NCI-H2227 (cell line): ENCODE measurements at regions not wholly inside any gene's neighbourhood (a gene's known extent, or its start where the extent isn't known, plus 50 kb on each side); places are given as distances from the start of the nearest gene placed in this dataset.
"Not testable (repeated sequence)": the region's sequence is repeated elsewhere in the genome, so short reads cannot be mapped to it uniquely, and the experiment has no call there.

Experiments used
- DNase-seq: peaks from one replicate; lab custom pipeline; 2025; ENCODE audit not compliant: unreplicated experiment; lab: John Stamatoyannopoulos, UW

DNA sequence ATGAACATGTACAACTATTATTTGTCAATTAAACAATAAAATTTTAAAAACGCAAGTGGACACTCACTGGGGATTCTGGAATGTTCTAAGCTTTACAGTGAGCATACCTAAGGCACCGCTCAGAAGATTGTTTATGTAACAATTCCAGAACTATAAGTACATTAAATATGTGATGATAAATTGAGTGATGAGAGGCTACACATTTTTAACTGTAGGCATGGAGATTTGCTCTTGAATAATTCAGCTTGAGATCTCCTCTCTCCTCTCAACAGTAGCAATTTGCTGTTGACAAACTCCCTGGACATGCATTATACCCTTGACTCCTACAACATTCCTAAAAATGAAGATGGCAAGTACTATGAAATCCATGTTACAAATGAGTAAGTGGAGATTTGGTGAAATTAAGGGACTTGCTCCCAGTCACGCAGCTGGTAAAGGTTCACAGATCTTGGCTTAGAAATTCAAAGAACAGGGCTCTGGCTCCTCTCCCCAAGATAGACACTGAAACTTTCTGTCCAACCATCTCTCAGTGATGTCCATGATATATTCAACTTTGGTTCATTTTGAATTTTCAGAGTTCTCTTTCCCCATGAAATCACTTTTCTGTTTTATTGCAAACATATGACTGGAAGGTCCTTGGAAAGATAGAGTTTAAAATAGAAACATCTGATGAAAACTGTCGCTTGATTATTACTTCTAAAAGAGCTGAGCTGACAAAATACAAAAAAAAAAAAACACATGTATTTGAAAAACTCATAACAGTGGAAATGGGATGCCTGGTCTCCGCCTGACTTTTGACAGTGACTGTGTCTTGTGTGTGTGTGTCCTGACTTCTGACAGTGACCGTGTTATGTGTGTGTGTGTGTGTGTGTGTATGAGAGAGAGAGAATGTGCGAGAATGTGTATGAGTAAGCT is 488.3 kb downstream of the TNS3 start:
- no peak for DNase-seq

DNA sequence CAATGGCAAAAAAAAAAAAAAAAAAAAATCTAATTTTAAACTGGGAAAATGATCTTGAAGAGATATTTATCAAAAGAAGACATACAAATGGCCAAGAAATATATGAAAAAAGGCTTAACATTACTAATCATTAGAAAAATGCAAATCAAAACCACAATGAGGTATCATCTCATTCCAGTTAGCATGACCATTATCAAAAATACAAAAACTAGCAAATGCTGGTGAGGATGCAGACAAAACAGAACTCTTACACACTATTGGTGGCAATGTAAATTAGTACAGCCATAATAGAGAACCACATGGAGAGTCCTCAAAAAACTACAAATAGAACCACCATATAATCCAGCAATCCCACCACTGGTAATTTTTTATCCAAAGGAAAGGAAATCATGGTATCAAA is 489.6 kb downstream of the TNS3 start:
- no peak for DNase-seq

DNA sequence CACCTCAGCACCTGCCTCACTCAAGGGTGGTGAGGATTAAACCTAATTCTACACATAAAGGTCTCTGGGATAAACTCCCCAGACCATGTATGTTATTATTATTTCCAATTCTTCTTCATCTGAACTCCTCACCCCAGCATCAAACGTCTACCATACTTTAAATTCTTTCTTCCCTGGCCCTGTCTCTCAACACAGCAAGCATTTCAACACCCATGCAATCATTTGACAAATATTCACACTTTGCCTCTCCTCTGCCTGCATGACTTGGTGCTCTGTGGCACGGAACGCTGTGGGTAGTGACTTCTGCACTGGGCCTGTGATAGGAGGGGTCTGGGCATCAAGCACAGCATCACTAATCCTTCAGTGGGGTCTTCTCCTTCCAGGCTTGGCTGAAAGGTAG is 490.8 kb downstream of the TNS3 start:
- no peak for DNase-seq

DNA sequence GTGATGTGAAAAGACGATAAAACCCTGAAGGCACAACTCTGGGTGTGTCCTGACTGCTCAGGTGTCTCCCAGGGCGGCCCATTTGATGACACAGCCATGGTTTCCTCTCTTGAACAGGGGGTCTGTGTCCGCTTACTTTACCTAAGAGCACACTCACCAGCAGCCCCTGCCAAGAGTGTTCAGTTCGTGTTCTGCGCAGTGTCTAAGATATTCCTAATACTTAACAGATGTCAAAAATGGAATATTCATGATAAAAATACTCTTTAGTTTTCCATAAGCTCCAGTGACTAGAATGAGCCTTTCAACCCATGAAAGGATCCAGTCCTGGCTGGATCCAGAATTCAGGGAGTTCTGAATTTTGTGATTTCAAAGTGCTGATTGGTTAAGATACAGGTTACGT is 492.4 kb downstream of the TNS3 start:
- DNase-seq, result no peak

DNA sequence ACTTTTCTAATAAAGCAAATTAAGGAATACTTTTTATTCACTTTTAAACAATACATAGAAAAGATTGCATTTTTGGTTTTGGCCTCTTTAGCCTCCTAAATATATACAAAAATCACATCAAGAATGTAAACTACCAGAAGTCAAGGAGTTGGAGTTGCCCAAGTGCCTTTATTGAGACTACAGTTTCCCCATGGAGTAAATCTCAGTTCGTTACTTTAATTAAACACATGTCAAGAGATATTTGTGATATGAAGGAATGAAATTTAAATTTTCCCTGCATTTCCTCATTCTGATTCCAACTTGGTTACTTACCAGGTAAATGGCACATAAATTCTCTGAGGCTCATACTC is 492.9 kb downstream of the TNS3 start:
- no peak for DNase-seq

DNA sequence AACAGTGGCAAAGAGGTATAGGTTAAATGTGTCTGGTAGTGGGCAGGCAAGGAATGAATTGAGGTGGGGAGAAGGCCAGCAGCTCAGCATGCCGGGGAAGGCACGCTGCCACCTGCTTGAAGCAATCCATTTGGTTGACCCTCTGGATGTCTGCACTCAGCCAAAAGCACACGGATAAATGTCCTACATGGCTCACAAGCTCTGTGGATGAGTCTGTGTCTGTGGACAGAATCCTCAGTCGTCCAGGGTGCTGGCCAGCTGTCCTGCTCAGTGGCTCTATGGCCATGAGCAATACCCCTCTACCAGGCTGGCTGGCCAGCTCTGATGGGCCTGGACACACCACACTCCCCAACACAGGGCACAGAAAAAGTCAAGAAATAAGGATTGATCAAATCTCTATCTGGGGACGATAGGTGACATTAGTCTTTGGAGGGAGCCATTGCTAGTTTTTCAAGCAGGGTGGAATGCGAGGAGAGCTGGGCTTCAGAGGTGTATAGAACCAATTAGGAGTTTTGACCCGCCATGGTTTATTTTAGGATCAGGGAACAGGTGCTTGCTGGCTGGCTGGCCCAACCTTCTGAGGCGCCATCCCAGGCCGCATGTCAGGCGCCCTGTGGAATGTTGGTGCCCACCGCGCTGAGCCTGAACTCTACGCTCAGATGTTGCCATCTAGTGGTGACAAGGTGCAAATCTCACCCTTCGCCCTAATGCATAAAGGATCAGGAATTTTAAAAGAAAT is 493.4 kb downstream of the TNS3 start:
- peak; percentile 1 for DNase-seq

DNA sequence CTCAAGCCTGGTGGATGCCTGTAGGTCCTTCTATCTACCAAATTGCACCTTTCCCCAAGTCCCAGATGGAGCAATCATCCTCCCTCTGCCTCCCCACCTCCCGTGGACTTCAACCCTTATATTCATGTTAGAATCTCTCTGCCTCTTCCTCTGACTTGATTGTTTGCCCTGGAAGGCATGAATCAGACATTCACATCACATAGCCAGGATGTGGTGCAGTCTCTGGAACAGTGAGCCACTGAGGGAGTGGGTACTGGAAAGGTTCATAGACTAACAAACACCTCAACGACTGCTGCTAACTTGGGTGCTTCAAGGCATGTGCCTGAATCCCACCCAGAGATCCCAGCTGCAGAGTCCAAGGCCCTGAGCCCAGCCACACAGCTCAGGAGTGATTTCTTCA is 494.0 kb downstream of the TNS3 start:
- no peak for DNase-seq

DNA sequence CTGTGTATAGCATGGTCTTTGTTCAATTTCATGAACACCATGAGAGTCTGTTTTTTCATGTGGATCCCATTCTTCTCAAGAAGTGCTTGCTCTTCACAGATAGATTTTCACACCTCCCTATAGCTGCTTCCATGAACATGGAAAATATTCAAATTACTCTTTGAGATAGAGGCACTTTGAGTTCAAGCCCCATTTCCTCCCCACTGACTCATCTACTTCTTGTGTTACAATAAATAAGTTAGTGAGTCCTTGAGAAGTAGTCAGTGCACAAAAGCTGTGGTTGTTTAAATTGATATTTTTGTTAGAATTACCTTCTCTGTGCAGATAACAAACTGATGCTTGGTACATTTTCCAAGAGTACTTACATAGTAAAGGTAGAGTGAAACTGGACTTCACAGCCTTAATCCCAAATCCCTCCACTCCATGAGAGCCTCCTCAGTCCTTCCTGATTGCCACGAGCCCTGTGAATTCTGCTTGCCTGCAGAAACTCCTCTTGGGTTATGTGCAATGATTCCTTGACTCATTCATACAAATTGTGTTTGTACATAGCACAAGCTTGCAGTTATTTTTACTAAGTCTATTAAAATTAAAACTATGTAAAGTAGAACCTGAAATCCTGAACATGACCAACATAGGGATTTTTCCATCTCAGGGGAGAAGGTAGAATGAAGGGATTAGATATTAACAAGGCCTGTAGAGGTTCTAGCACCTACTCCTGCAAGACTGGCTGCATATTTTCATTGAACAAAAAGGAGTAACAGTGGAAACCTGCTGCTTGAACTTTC is 496.2 kb downstream of the TNS3 start:
- no peak for DNase-seq

DNA sequence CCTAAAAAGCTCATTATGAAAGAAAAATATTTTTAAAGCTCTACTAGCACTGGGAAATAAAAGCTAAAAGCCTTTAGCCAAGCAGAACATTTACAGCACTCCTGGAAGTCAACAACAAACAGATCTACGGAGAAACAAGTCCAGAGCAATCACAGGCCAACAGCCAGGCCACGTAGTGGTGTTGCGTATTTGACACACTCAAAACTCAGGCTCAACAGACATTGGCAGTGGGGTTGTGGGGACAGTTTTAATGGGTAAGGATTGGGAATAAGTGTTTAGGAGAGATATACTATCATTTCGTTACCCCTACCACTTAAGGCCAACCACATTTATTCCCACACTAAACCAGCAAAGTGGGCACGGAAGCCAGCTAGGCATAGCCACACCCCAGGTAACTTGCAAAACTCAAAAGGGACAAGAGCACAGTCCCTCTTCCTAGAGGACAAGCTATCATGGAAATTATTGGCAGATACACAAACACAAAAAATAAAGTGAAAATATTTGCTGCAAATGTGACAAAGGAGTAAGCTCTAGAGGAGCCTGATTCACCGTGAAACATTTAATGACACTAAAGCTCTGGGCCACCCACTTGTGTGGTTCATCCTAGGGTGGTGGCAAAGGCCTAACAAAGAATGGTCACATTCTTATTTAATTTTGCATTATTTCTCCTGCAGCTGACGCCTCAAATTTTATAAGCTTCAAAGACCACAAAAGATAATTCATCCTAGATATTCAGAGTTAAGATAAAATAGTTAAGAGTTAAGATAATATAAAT is 498.2 kb downstream of the TNS3 start:
- DNase-seq, result no peak

DNA sequence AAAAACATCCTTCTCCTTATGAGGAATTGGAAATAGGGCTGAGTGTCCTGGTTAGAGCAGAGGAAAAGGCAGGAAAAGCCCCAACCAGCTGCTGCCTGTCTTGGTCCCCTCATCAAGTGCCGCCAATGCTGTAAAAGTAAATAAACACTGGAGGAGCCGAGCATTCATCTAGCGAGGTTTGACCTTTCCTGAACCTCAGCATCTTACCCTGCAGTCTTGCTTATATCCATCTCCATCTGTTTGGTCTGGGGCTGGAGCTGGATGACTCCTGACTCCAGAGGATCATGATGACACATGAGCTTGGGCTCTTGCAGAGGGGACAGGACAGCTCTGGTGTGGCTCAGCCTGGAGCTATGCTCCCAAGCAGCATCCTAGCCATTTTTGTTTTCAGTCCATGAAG is 501.1 kb downstream of the TNS3 start:
- DNase-seq, result no peak

DNA sequence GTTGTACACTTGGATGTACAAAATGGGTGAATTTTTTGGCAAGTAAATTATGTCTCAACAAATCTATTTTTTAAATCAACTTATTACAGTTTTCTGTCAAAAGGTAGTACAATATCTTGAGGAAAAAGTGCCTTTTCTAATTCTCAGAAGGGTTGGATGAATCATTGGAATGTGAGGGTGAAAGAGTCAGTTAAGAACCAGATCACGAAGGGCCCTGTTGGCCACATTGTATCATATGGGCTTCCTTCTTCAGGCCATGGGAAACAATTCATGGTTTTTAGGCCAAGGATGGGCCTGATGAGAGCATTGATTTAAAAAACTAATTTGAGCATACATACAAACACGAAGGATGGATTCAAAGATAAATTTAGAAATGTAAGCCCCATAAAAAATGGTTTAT is 503.7 kb downstream of the TNS3 start:
- no peak for DNase-seq

DNA sequence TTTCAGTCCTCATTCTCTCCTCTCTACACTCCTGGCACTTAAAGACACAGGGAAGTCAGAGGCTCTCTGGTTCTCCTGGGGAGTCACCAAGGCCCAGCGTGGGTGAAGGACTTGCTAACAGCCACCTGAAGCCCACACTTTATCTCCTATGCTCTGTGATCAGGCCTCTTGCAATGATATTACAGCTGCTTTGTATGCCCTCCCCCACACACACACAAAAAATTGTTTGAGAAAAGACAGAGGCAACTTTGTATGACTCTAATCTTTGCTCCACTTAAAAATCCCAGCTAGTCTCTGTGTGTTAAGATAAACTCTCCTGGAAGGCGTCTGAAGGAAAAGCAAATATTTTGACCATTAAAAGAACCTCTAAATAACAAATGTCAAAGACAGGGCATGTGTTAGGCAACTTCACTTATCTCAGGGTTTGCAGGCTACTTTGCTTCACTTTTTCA is 507.2 kb downstream of the TNS3 start:
- no peak for DNase-seq

DNA sequence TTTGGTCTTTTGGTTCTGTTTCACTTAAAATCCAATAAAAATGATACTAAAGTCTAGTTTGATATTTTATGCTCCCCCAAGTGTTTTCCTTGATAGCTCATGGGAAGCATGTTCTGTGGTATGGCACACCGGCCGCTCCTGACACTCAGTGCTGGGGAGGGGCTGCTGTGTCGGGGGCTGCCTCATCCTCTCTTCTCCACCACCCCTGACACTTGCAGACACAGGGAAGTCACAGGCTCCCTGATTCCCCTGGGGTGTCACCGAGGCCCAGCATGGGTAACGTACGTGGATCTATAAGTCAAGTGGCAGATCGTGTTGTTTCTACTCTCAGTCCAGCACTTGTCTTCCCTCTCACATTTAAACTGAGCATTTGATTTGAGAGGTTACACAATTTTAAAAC is 508.6 kb downstream of the TNS3 start:
- no peak for DNase-seq

DNA sequence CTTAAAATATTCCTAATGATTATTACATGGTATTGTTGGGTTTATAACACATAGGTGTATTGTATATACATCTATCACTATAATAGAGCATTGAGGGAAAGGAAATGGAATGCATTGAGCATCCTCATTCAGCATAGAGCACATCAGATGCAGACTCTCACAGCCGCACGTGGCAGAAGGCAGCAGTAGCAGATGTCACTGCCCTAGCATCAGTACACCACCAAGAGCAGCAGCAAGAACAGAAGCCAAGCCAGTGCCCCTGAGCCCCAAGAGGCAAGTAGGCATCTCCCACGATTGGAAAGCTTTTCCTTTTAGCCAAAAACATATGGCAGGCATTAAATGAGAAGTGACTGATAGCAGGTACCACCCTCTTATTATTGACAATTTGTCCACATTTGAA is 510.0 kb downstream of the TNS3 start:
- no peak for DNase-seq

DNA sequence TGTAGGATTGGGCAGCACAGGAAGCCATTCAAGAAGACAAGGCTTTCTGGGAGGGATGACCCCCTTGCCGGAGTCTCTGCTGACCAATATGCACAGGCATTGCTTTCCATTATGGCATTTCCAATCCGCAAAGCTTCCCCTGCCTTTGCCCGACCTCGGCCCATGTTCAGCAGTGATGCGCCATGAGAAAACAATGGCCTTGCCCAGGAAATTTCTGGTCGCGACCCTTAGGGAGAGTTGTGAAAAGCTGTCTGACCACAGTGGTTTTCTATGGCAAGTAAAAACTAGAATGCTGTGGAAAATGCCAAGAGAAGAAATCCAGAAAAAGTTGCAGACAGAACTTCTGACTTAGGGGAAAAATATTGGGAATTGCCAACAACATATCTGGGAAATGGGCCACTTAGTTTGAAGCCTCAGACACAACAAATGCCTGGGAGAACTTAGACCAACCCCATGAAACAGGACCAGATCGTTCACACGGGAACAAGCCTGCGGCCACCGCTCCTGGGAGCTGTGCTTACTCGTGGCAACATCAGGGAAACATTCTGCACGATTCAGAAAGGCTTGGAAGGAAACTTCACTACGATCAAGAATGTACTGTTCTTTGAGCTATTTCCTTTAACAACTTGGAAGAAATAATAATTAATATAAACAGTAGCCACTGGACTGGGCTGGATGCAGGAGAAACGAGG is 512.4 kb downstream of the TNS3 start:
- DNase-seq, result no peak

DNA sequence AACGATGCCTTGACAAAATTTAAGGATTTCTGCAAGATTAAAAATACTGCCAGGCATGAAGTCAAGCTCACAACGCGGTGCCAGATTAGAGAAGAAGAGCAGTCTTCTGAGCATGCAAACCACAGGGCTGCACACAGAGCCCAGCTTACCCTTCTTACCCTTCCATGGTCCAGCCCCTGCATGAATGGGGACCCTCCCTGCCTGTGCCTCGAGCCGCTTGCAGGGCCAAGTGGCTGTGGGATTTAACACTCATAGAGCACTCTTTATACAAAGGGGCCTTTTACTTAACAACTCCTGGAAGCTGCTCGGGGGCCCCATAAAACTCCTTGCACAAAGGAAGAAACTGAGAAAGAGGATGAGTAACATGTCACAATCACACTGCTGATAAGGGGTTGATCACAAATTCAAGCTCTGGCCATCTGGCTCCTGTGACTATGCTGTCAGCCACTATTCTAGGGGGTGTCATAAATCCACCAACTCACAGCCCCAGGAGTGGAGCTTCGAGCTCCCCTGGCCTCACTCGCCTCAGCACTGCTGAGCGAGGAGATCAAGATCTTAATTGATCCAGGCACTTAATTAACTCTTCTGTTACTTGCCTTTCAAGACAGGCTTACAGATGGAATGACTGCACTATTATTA is 514.8 kb downstream of the TNS3 start:
- no peak for DNase-seq

DNA sequence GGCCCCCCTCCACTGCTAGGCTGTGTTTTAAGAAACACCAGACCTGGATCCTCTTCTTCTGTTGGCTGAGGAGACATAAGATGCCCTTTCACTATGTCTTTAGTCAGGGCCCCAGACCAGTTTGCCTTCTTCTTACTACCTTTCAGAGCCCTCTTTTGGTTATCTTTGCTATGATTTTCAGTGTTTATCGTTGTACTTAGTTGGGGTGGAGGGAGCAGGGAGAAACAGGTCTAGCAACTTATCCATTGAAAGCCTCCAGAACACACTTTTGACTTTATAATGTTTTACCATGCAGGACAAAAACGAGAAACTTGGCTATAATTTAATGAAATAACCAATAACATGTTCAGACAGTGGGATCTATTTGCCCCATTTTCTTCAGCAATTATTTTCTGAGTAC is 525.2 kb downstream of the TNS3 start:
- no peak for DNase-seq

DNA sequence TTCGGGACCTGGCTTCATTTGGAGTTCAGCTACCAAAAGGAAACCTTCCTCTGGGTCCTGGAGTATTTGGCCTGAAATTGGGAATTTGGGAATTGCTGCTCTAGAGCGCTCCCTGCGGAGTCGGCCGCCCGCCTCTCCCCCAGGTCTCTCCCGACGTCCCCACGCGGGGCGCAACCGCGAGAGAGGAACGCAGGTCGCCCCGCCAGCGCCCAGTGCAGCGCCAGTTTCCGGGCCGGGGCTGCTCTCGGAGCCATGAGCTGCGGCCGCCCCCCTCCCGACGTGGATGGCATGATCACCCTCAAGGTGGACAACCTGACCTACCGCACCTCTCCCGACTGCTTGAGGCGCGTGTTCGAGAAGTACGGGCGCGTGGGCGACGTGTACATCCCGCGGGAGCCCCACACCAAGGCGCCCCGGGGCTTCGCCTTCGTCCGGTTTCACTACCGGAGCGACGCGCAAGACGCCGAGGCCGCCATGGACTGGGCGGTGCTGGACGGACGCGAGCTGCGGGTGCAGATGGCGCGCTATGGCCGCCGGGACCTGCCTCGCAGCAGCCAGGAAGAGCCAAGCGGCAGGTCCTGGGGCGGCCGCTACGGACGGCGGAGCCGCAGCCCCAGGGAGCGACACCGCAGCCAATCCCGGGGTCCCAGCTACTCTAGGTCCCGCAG is 529.2 kb downstream of the TNS3 start:
- DNase-seq, result not testable (repeated sequence)

DNA sequence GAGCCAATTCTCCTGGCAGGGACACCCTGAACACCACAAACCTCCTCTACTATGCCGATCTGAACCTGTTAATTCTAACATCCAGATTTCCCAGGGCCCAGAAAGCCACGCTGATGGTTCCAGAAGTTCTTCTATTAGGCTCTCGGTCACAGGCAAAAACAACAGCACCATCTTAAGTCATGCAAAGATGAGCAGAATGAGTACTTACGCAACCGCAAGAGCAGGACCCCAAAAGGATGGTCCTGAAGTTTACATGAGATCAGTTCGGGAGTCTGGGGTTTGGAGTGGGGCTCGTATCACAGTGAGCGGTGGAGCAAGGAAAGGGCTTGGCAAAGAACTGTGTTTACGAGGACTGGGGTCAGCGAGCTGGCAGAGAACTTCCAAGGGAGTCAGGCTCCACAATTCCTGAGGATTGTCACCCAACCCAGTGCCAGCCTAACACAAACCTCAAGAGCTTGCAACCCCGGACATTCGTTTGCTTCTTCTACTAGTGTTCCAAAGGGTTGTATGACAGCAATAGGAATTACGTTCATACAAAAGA is 532.6 kb downstream of the TNS3 start:
- no peak for DNase-seq
